HG03039 (cell line): ENCODE measurements at regions not wholly inside any gene's neighbourhood (a gene's known extent, or its start where the extent isn't known, plus 50 kb on each side); places are given as distances from the start of the nearest gene placed in this dataset.
"Not testable (repeated sequence)": the region's sequence is repeated elsewhere in the genome, so short reads cannot be mapped to it uniquely, and the experiment has no call there.

Experiments
- ATAC-seq: cut with Tn5 transposase; IDR thresholded peaks from one replicate; pipeline ENCODE4 v1.9.1; 2021; ENCODE audit warnings: mild to moderate bottlenecking, moderate library complexity; ENCODE audit not compliant: unreplicated experiment

DNA sequence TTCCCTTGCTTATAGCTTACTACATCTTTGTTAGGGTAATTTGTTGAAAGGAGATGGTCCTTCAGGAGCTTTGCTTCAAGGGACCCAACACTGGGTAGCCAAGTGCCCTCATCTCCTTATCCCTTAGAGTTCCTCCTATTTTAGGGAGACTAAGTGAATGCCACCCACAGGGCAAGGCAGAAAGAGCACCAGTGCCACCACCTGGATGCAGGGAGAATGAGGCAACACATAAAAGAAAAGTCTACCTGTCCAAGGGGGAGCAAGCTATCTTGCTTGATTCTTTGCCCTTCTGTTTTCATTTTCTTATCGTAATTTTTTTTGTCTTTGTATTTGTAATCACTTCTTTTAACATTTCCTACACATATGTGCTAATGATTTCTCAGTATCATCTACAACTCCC is 205.5 kb downstream of the NPR3 start:
- no peak for ATAC-seq

DNA sequence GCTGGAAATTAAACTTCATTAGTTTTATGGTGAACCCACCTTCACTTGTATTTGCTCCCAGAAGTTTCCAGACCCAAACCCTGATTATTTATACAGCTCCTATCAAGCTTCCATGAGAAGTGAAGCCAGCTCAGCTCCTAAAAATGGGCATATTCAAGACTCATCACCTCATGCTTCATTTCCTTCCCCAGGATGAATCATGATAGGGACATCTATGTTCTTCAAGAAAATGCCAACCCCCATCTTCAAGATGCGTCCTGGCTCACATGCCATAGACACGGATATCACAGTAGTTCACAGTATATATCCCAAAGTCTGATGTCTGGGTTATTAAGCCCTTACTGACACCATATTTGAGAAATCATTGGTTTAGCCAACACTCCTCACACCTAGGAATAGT is 217.6 kb downstream of the NPR3 start:
- ATAC-seq, result no peak

DNA sequence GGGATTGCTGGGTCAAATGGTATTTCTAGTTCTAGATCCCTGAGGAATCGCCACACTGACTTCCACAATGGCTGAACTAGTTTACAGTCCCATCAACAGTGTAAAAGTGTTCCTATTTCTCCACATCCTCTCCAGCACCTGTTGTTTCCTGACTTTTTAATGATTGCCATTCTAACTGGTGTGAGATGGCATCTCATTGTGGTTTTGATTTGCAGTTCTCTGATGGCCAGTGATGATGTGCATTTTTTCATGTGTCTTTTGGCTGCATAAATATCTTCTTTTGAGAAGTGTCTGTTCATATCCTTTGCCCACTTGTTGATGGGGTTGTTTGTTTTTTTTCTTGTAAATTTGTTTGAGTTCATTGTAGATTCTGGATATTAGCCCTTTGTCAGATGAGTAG is 220.3 kb downstream of the NPR3 start:
- not testable (repeated sequence) for ATAC-seq

DNA sequence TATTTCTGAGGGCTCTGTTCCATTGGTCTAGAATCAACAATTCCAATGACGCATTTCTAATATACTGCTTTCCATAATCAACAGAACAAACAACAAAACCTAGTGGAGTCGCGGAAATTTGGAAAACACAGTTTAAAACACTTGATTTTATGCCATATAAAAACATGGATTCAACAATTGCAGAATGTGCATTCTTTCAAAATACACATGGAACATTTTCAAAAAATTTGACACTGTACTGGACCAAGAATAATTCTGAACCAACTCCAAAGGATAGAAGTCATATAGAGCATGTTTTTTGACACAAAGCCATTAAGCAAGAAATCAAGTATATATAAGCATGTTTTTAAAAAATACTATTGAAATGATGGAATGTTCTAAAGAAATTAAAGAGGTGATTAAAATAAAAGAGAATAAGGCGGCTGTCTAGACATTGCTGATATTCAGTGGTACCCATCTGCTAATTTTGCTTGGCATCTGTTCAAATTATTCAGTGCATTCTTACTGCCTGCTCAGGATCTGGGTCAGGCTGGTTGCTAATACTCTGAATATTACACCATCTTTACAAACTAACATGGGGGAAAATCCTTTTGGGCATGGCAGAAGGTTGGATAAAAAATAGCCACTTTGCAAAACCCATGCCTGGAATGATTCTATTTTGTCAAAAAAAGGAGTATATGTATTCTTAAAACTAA is 221.3 kb downstream of the NPR3 start:
- ATAC-seq, result no peak

DNA sequence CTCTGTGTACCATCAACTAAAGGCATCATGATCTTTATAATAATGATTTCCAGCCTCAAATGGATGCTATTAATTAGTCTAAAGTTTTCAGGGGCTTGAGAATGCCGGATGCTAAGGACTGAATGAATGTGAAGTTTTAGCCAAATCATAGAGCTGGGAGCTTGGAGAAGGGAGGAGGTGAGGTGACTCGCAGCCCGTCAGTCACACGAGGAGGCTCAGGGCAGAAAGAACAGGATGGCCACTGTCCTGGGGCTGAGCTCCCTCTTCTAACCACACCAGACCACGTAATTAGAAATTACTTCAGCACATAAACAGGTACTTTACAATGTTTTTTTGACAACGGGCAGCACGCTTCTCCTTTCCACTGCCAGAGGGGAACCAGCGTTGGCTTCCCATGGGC is 222.6 kb downstream of the NPR3 start:
- ATAC-seq, result no peak

DNA sequence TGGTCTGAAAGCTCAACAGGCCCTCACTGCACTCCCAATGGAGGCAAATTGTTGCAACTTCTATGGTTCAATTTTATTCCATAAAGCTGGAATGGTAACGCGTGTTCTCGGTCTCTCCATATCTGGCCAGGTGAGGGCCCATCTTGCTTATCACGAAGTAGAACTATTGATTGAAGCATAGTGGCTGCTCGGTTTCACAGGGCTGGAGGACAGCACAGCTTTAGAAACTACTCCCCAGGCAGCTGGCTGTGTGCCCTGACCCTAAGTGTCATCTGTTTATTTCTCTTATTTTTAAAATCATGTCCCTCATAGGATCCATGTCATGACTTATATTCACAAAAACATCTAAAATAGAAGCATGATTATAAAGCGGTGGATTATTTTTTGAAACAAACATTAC is 223.4 kb downstream of the NPR3 start:
- ATAC-seq, result no peak

DNA sequence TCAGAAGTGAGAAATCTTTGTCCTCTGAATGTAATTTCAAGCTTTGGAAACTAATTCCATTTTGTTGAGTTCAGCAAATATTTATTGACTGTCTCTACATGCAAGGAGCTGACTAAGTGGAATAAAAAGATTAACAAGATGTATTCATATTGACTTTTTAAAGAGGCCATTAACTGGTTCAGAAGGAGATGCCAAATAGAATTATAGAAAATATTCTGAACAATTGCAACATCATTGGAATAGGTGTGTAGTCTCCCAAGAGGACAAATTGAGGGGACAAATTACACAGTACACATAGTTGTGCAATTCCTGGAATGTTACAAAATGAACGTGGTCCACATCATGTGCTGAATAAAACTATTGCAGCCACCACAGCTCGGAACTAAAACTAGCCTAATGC is 224.2 kb downstream of the NPR3 start:
- ATAC-seq, result no peak

DNA sequence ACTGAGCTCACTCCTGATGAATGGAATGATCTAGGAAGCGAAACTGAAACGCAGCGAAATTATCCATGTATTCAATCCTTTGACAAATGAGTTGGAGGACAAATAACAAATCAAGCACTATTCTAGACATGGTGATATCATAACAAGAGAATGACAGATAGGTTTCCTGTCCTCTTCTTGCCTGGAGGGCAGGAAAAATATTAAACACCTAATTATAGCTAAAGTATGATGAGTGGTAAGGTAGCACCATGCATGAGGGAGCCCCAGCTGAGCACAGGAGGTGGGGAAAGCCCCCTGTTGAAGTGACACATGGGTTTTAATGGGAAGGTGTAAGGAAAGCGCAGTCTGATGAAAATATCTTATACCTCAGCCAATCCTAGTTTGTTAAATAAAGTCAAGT is 225.2 kb downstream of the NPR3 start:
- no peak for ATAC-seq

DNA sequence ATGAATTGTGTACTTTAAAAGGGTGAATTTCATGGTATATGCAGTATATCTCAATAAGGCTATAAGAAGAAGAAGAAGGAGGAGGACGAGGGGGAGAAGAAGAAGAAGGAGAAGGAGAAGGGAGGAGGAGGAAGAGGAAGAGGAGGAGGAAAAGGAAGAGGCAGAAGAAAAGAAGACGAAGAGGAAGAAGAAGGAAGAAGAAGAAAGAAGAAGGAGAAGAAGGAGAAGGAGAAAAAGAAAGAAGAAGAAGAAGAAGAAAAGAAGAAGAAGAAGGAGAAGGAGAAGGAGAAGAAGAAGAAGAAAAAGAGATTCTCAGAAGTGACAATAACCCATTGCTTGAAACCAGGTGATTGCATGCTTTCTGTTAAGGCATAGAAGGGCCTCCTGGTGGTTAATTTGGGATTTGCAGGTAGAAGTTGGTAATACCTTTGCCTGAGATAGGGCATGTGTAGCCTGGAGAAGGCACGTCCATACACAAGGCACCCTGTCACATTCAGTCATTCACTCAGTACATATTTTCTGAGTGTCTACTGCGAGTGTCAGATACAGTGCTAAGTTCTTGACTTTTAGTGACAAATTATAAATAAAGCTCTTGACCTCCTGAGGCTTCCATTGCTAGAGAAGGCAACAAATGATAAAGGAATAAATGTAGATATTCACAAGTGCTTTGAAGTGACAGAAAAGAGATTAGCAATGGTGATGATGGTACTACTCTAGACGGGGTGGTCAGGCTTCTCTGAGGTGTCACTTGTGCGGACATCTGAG is 231.3 kb downstream of the NPR3 start:
- peak; percentile 92 for ATAC-seq

DNA sequence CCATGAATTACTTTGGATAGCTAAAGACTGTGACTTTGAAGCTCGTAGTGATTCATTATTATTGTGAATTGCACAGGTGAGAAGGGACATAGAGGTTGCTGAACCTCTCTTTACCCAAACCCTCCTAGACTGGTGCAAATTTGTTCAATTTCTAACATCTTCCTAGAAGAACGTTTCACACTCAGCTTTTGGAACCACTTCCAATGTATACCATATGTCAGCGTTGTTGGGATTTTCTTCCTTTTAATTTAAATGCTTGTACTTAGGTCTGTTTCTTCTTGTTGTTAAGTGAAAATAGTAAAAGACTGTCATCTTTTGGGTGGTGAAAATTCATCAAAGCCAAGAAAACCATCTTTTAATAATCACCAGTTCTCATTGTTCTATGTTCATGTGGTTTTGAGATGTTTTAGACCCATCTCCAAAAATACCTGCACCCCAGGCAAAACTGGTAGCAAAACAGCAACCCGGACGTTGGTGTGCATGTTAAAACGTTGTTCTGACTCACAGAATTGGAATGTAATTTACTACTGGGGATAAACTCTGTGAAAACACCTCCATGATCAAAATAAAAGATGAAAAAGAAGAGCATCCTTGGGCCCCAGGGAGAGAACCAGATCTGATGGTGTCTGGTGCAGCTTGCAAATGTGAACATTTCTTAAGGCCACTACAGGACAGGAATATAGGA is 238.3 kb downstream of the NPR3 start:
- ATAC-seq, result no peak

DNA sequence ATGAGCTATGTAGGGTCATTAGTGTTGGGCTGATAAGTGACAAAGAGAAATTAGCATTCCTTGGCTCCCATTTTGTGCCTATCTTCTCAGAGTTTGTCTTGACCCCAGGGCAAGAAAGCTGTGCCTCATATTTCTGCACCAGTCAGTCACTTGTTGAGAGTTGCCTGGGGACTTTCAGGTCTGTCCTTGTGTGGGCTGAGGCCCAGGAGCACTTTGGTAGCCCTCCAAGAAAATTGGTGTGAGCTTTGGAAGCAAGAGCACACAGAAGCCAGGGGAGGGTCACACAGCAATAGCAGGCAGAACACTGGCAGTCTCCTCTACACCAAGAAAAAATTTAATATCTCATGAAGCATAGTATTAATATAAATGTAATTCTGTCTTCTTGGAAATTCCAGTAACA is 239.9 kb downstream of the NPR3 start:
- ATAC-seq, result no peak

DNA sequence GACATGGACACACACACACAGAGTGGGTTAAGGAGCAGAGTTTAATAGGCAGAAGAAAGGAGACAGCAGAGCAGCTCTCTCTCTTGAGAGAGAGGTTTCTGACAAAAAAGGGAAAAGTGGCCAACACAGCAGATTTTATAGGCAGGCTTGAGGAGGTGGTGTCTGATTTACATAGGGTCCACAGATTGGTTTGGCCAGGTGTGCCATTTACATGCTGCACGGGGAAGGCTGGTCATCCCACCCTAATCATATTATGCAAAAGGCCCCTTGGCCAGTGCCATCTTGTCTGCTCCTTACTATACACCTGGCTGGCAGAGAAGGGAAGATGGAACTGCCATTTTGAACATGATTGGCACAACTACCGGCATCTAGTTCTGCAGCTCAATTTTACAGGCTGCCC is 240.8 kb downstream of the NPR3 start:
- ATAC-seq, result no peak

DNA sequence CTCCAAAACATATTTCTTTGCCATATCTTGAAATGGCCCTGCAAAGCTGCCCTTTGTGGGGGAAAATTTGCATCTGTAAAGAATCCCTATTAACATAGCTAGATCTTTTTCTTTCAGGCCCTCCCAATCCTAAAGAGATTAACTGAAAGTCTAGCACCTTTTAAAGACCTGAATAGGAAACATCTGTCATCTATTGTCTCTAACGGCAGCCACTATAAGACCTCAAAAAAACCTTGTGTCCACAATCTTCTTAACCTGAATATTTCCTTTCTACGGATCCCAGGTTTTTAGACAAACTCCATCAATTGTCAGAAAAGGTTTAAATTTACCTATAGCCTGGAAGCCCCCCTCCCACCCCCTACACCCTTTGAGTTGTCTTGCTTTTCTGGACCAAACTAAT is 241.3 kb downstream of the NPR3 start:
- ATAC-seq, result not testable (repeated sequence)

DNA sequence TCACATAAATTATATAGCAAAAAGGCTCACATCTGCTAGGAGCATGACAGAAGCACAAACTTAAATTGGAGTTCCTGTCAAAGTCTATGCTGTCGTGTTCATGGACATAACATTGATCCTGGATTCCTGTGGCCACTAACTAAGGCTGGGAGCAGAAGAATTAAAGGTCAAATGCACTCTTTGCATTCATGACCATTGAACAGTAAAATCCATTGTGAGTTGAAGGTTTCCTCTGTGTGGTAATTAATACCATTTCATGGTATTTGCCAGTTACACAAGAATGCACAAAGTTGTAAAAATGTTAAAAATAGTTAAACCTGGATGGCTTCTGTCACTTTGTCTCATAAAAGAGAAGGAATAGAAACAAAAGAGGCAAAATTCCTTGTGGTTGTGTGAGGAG is 242.6 kb downstream of the NPR3 start:
- no peak for ATAC-seq

DNA sequence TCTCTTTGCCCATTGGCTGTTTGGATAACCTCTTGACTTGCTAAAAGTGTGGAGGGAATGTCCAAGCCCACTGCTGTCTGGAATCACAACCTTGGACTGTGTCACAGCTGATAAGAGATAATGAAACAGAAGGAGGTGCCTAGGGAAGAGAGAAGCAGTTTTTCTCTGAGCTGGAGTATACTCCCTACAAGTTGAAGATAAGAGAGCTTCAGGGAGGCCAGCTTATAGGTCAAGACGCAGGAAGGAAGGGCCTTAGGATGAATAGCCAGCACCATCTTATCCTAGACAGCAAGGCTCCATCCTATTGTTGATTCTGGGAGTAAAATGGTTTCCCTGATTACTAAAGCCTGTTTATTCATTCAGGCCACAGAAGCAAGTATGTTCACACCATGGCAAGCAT is 244.7 kb downstream of the NPR3 start:
- no peak for ATAC-seq

DNA sequence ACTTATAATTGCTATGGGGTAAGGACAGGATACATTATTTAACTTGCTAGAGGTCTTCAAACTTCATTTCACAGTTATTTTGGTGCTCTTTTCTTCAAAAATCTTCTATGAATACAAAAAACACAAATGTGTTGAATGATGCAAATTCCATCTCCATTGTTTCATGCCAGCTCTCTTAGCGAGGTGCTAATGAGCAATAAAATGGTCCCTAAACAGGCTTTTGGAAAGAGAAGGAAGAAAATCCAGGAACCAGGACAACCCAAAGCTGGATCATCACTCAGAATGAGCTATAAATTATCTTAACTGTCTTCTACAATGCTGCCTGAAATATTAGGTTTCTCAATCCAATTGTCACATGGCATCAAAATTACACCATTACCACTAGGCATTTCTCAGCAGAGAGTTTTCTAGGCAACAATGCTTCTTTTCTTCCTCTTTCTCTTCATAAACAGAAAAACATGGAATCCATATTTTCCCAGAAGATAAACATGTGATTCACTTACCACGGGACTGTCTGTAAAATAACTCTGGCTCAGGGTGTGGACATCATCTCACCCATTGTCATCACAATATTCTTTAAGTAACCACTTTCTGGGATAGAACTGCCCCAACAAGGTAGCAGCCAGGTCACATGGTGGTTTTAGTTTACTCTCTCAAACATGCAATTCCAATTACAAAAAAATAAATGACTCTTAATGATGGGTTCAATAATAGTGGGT is 249.4 kb downstream of the NPR3 start:
- no peak for ATAC-seq

DNA sequence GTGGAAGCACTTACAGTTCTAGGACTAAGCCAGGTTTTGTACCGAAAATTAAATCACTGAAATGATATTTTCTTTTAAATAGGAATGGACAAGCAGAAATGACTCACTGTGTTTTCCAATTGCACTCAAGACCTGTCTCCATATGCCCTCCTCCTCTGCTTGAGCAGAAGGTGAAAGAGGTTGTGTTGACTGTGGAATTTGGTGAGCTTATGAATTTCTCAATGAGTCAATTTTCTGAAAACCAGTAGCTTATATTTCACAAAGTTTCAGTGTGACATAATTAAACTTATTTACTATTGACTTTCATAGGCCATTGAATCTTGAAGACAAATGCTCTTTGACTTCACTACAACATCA is 249.9 kb downstream of the NPR3 start:
- no peak for ATAC-seq

DNA sequence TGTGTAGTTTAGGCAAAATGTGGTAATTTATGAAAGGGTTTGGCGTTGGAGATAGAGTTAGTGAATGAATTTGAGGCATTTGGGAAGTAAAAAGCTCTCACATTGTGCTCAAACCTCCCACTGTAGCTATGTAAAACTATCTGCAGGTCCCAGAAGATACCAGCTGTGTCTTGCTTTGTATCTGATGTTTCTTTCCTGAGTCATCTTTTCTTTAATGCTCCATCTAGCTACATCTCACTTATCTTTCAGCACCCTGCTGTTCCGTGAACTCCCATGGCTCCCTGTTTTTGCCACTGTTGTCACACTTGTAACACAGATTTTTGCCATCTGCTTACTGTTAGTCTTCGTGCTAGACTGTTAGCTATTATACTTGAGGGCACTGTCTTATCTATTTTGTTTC is 253.1 kb downstream of the NPR3 start:
- no peak for ATAC-seq

DNA sequence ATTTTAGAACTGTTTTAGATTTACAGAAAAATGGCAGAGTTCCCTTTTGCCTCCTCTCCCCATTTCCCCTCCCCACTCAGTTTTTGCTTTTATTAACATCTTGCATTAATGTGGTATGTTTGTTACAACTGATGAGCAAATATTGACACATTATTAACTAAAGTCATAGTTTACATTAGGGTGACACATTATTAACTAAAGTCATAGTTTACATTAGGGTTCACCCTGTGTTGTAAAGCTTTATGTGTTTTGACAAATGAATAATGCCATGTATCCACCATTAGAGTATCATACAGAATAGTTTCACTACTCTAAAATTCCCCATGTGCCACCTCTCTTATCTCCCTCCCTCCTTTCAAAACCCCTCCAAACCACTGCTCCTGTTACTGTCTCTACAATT is 262.5 kb downstream of the NPR3 start:
- no peak for ATAC-seq

DNA sequence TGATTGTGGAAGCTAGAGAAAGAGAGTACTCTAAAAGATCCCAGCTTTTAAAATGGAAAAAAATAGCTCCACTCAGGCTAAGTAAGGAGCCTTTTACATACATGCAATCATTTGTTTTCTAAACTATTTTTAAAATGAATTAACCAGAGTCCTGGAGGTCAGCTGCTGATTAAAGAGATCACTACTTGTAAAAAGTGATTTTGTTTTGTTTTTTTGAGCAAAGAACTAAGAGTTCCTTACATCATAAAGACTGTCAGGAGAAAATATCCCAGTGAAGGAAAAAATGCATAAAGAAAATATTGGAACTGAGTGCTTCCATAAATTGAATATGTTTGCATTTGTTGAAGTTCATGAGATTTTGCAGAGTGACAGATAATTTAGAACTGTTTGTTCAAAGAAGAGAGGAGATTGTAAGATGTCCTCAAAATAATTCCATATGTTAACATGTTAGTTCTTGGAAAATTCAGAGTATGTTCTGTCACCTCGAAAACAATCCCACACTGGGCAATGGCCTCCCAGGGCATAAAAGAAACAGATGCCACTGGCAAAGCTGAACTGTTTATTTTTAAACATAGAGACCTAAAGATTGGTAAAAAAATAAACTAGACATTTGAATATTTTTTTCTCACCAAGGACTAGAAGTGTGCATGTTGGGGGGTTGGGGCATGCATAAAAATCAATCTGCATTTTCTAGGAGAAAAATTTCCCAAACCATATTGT is 264.7 kb downstream of the NPR3 start:
- no peak for ATAC-seq

DNA sequence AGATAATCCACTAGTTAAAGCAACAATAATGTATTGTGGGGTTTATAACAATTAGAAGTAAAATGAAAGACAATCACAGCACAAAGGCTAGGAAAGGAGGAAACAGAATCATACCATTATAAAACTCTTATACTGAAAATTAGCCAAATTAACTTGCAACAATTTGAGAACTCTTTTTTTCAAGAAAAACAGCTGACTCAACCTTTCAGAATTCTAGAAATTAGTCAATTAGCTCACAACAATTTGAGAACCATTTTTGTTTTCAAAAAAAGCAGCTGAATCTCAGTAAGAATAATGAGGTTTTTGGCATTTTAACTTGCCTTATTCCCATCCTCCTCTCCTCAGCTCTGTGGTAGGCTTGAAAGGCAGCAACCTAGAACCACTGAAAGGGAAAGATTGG is 269.9 kb downstream of the NPR3 start:
- ATAC-seq, result no peak
